Activated gamma-delta T cell treated with anti-CD3 and anti-CD28 coated beads, Interleukin-2, amount 50 U/mL, for 16 hours (primary cell): ENCODE measurements at regions not wholly inside any gene's neighbourhood (a gene's known extent, or its start where the extent isn't known, plus 50 kb on each side); places are given as distances from the start of the nearest gene placed in this dataset.

Experiments
- DNase-seq: peaks from one replicate; pipeline ENCODE4 v3.0.0-alpha.2; 2020; ENCODE audit warnings: low read depth

- no peak for DNase-seq
Observed at GRCh38 chr3:152516216-152516615, 247.5 kb downstream of the MBNL1 start.

- DNase-seq, result no peak
Observed at GRCh38 chr3:152517502-152517901, 248.8 kb downstream of the MBNL1 start.

DNA sequence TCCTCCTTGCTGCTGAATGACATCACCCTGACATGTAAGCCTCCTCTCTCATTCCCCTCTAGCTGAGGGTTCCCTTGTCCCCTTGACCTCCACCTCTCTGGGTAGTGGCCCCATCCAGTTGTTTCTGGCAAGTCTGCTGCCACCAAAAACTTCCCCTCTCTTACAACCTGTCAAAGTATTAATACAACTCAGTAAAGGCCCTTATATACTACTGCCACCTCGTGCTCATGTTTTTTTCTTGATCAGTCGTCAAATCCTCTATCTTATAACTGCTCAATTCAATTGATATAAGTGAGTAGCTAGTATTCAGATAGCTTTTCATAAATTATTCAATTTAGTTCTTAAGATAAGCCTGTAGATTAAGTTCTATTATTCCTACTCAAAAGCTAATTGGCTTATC lies 249.6 kb downstream of the MBNL1 start:
- no peak for DNase-seq

DNA sequence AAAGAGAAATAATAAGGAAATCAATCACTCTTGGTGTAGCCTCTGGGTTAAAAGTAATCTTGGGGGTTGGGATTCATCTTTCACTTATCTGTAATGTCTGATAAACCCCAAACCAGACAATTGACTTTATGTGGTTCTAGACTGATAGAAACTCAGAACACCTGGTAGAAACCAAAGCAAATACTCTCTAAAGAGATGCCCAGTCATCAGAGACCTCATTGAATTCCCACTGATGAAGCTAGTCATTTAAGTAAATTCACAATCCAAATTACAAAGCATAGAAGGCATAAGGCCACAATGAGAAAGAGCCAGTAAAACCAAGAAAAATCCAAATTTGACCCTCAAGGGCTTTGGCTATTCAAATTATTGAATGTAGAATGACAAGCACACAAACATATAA lies 250.6 kb downstream of the MBNL1 start:
- DNase-seq, result no peak

GRCh38 chr3:152522036-152522435 lies 253.3 kb downstream of the MBNL1 start:
- no peak for DNase-seq

- peak; percentile 9 for DNase-seq
Observed at GRCh38 chr3:152524198-152525140, 255.7 kb downstream of the MBNL1 start.

- no peak for DNase-seq
Observed at GRCh38 chr3:152531717-152532116, 263.0 kb downstream of the MBNL1 start.

DNA sequence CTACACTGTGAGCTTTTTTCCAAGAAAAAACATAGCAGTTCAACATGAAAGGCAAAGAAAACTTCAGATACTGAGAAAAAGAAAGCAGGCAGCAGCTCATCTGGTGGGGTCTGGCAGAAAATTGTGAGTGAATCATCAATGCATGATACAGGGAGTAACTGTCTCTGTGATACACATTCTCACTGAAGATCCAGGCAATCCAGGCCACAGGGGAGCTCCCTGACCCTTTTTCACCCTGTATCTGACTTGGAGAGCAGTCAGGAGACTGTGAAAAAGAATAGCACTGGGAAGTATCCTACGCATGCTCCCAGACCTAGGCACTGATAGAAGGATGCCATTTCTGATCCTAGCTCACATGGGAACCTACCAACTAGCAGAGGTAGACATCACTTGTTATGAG lies 269.8 kb downstream of the MBNL1 start:
- no peak for DNase-seq

DNA sequence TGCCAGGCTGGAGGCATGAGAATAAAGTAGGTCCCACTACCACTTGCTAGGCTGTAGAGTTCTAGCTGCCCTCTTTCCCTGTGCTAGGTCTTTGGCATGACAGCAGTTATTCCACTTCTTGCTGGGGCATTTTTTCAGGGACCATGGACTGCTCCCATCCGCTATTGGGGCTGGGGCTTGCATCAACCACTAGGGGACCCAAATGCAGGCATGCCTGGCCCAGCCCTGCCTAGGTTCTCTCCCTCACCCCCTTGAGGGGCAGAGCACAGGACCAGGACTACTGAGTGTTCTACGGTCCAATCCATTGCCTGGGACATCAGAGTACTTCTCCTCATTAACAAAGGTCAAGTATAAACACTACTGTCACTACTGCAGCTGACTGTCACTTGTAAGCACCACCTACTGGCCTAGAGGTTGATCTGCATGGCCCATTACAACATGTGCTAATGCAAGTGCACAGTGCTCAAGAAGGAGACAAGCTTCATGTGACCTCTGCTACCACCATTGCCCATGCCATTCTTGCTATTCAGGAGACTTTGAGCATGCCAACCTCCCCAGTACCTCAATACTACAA lies 270.5 kb downstream of the MBNL1 start:
- DNase-seq, result no peak

GRCh38 chr3:152540120-152540519 lies 271.4 kb downstream of the MBNL1 start:
- no peak for DNase-seq

DNA sequence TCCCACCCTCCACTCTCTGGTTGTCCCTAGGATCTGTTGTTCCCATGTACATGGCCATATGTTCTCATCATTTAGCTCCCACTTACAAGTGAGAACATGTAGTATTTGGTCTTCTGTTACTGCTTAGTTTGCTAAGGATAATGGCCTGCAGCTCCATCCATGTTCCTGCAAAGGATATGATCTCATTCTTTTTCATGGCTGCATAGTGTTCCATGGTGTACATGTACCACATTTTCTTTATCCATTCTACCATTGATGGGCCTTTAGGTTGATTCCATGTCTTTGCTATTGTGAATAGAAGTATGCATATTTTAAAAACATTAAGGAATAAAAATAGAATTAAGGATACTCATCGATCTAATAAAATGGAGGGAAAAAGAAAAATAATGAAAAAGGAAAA lies 278.4 kb downstream of the MBNL1 start:
- DNase-seq, result no peak

- no peak for DNase-seq
Observed at GRCh38 chr3:152549263-152549662, 280.5 kb downstream of the MBNL1 start.

DNA sequence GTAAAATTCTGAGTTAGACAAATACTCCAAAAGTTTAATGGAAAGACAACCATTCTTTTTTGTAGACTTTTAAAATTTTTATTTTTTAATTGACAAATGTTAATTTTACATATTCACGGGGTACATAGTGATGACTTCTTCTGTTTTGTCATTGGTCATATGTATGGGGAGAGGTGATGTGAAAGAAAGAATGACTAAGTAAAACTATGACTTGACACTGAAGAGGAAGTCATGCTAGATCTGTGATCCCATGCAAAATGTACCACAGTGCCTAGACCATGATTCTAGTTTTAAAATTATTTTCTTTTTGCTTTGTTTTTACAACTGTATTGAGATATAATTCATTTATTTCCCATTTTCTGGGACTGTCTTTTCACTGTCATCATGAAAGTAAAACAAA lies 281.6 kb downstream of the MBNL1 start:
- DNase-seq, result no peak

DNA sequence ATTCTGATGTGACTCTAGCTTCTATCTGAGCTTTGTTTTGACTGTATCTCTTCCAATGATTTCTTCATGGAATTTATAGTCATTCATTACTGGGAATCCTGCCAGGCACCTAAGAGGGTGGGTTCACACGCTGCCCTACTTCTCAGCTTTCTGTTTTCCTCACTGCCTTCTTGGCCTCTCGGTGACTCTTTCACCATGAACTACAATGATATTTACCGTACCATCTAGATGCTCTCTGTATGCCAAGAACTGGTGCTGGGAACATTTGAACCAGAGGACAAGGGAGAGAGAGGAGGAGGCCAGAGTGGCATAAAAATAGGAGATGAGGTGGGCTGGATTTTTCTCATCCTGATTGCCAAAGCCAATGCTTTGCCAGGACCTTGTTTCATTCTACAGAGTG lies 280.0 kb upstream of the P2RY1 start:
- no peak for DNase-seq

GRCh38 chr3:152555666-152556291 lies 279.2 kb upstream of the P2RY1 start:
- DNase-seq, result no peak

DNA sequence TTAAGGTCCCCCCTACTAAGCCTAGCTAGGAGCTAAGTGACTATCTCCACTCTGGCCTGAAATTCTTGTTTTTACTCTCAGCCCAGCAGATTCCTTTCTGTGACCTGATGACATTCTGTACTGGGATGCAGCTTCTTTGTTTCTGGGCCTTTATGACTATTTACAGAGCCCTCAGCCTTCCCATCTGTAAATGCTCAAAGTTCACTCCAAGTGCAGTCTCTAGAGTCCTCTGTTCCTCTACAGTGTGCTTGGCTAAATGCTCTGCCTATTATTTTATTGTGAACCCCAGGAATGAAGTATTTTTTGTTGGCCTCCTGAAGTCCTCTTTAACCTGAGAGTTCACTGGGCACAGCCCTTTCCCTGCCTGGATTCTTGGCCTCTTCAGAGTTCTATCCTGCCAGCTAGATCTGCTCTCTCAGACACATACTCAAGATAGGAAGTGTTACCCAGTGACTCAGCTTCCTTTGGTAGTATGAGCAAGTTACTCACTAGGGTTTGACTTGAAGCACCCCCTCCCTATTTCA lies 278.1 kb upstream of the P2RY1 start:
- no peak for DNase-seq

DNA sequence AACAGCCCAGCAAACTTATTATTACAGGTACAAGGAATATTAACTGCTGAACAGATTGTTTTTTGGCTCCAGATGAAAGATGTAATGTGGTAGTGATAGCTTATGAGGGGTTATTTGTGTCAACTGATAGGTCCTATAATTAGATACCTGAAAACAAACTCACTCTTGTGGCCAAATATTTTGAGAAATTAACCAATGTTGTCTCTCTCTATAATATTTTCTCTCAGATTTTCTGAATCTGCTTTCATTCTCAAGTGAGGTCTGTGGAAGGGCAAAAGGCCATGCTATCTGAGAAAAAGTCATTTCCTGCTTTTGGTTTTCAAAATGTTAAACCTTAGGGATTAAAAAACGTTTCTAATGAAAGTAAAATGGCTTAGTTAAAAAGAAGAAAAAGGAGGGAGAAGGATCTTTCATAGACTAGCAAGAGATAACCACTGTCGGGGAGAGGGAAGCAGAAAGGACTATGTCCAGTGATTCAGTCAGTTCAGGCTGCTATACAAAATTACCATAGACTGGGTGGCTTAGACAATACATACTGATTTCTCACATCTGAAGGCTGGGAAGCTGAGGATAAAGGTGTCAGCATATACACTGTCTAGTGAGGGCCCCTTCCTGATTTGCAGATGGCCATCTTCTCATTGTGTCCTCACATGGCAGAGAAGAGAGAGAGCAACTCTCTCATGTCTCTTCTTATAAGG lies 277.5 kb upstream of the P2RY1 start:
- no peak for DNase-seq

- DNase-seq, result no peak
Observed at GRCh38 chr3:152558386-152558785, 276.5 kb upstream of the P2RY1 start.

- DNase-seq, result no peak
Observed at GRCh38 chr3:152559246-152559645, 275.7 kb upstream of the P2RY1 start.

GRCh38 chr3:152564459-152564858 lies 270.5 kb upstream of the P2RY1 start:
- no peak for DNase-seq

GRCh38 chr3:152574461-152575079 lies 260.4 kb upstream of the P2RY1 start:
- no peak for DNase-seq

GRCh38 chr3:152578769-152579168 lies 256.2 kb upstream of the P2RY1 start:
- no peak for DNase-seq
